RPMI7951 (cell line): ENCODE measurements at regions not wholly inside any gene's neighbourhood (a gene's known extent, or its start where the extent isn't known, plus 50 kb on each side); places are given as distances from the start of the nearest gene placed in this dataset.

Source experiments
- DNase-seq: peaks from one replicate; pipeline ENCODE4 v3.0.0-alpha.2; 2012; ENCODE audit warnings: low read depth

DNA sequence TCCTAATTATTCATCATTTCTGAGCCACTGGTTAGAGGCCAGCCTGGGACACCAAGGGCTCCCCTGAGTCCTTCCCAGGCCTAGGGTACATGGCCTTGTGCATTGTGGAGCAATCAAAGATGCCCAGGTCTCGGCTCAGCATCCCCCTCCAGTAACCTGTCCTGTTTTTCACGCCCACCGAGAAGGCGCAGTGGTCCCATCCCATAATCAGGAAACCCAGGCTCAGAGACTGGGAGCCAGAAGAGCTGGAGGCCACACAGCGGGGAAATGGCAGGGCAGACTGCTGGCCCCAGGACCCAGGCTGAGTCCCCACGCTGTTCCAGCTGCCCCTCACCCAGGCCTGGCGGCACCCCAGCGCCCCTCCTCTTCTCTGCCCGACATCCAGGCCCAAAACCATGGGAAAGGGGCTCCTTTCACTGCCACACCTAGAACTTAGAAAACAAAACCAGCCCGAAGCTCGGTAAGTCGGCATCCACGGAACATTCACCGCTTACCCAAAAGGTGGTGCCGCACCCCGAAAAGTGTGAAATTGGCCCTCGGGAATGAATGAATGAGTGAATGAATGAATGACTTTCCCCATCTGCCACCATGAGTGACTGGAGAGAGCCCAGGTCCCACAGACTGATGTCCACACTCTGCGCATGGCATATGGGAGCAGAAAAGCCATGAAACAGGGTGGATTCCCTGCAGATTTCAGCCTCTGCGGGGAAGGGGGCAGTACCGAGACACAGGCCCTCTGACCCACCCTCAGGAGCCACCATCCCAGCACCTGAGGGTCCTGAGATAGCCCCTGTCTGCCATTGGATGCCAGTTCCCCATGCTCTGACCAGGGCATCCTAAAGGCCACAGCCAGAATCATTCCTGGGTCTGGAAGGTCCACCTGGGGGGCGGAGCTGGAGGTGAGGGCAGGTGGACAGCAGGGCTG, 132.5 kb downstream of the OLFM1 start:
- no peak for DNase-seq

DNA sequence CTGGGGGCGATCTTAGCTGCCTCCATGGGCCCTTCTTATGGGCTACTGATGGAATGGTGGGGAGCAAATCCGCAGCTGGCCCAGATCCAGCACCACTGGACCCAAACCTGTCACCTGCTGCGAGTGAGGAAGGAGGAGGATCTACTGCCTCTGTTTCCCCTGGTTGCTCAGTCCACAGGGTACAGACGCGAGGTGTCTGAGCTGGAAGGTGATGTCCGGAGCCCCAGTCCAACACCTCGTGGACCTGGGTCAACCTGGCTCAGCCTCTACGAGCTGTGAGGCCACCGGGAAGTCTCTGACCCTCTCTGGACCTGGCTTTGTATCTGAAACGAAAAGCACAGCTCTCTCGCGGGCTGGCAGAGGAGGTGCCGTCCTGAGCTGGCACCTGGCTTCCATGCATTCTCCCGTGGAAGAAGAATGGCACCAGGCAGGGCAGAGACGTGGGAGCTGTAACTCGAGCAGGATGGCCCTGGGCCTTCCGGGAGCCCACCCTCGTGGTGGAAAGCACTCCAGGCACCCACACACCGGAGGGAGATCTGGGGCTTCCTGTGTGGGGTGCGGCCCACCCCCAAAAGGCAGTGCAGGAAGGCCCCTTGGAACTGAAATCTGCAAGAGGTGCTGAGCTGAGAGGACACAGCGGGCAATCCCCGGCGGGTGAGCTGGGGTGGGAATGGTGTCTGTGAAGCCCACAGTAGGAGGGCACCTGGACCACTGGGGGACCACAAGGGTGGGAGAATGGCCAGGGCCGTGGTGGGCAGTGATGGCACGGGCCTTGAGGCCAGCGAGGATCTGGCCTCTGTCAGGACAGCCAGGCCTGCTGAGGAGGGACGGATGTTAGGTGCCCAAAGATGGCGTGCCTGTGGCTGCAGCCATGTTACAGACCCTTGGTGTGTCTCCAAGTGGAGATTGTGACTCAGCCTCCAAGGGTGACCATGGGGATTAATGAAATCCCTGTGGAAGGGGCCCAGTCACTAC, 133.4 kb downstream of the OLFM1 start:
- DNase-seq: no peak

DNA sequence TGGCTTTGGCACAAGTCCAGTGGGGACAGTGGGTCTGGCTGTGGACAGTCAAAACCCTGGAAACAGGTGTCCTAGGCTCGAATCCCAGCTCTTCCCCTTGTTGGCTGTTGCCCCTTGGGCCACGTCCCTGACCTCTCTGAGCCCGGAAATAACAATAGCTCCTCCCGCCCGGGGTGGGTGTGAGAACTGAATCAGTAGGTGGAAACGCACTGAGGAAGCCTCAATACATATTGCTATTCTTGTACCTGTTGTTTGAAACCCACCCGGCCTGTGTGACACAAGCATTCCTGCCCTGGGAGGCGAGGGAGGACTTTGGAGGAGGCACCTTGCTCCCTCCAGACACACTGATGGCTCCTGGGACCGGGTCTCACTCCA, 134.1 kb downstream of the OLFM1 start:
- DNase-seq: no peak

DNA sequence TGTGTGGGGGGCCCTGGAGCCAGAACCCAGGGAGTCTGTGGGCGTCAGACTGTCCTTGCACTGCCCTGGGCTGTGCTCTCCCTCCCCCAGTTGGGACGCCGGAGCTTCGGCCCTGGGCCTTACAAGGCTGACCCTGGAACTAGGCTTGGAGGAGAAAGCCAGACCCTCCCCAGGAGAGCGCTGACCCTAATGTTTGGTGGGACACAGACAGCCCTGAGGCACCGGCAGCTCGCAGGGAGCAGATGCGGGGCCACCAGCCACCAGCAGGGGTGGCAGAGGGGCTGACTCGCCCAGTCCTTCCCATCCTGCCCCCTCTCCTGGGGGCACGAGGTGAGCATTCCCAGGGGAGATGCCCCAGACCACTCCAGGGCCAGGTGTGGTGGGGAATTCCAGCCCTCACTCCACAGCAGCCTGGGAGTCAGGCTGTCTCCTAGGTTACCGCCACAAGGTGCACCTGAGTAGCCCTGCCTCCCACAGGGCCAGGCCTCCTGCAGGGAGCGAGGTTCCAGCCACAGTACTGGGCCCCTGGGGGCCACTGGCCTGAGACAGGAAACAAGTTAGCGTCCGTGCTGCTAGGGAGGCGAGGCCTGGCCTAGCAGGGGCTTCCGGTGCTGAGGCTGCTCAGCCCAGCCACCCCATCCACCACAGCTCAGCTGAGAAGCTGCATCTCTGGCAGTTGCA, 134.6 kb downstream of the OLFM1 start:
- no peak for DNase-seq

DNA sequence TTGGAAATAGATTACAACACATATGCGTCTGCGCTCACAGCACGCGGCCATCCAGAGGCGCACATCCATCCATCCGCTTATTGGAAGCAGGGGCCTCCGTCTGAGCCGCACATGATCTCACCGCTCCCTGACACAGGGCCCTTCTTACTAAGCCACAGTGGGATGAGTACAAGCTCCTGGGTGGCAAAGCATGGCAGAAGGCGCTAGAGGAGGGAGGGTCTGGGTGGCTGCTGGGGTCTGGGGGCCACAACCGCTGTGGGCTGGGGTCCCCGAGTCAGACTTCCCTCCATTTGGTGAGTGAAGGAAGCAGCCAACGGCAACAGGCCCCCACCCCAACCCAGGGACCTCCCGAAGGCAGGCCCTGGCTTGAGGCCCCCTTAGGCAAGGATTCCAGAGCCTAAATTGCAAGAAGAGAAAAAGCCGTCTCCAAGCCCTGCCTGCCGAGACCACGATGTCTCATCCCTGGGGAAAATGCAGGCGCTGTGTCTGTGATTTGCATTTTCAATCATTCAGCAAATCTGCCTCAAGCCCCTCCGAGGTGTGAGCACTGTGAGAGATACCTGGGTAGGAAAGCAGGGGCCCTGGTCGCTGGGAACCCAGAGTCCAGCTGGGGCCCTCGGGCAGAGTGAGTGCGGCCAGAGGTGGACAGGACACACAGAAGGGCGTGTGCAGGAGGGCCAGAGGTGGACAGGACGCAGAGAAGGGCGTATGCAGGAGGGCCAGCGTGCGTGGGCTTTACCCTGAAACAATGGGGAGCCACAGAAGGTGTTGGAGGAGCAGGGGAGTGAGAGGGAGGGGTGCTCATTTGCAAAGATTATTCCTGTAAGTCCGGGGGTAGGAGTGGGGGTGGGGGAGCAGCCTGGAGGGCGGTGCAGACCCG, 135.7 kb downstream of the OLFM1 start:
- DNase-seq: no peak

DNA sequence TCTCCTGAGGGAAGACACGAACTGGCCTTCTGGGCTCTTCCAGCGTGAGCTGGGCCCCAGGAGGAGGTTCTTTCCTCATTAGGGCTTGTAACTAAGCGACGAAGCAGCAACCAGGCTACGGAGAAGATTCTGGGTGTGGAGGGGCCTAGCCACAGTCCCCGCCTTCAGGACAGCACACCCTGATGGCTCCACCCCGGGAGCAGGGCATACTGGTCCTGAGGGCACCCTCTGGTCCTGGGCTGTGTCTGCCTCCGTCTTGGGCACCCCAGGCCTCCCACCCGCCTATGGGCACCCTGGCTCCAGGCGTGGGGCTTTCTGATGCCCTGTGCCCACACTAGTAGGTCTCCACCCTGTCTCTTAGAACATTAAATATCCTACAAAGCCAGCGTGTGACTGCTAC, 136.4 kb downstream of the OLFM1 start:
- DNase-seq: no peak

DNA sequence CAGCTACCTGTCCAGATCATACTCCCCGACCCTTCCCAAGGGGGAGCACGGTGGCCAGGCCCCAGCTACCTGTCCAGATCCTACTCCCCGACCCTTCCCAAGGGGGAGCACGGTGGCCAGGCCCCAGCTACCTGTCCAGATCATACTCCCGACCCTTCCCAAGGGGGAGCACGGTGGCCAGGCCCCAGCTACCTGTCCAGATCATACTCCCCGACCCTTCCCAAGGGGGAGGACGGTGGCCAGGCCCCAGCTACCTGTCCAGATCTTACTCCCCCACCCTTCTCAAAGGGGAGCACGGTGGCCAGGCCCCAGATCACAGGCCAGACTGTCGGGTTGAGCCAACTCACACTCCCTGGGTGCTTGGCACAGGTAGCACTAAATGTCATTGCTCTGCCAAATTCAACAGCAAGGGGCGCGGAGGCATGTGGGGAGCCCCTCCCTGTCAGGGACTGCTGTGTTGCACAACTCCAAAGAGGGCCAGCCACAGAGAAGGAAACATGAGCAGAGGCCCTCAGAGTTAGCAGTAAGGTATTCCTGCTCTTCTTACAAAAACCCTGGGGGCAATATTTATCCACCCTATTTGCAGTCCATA, 136.9 kb downstream of the OLFM1 start:
- DNase-seq: no peak

DNA sequence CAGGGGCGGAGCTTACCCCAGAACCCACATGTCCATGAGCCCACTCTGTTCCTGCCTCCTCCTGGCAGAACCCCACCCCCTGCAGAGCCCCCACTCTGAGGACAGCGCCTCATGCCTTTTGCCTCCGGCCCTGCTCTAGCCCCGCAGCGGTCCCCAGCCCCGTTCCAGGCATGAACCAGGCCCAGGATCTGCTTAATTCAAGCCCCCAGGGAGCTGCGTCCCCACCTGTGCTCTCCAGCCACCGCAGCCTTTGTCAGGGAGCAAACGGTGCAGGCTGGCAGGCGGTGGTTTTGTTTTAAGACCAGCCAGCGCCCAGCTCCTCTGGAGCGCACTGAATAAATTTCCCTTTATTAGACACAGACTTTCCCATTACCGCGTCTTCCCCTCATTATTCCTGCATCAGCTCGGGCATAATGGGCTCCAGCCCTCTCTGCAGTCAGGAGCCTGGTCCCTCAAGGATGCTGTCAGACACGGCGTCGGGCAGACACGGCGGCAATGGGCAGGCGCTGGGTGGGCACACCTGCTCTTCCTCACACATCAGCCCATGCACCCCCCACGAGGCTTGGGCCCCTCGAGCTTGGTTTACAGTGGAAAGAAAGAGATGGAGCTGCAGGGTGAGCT, 137.6 kb downstream of the OLFM1 start:
- DNase-seq: no peak

DNA sequence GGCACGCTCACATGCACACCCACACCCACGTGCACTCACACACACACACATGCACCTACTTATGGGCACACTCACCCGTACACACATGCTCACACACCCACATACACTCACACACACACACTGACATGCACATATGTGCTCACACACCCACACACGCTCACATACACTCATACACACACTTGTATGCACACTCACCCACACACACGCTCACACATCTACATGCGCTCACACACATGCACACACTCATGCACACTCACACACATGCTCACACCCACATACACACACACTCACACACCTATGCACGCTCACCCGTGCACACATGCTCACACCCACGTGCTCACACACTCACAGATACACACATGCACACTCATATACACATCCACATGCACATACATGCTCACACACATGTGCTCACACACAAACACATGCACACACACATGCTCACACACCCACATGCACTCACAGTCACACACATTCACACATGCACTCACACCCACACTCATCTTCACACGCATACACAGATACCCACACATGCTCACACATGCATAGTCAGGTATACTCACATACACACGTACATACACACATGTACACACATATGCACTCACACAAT, 138.3 kb downstream of the OLFM1 start:
- DNase-seq: no peak

DNA sequence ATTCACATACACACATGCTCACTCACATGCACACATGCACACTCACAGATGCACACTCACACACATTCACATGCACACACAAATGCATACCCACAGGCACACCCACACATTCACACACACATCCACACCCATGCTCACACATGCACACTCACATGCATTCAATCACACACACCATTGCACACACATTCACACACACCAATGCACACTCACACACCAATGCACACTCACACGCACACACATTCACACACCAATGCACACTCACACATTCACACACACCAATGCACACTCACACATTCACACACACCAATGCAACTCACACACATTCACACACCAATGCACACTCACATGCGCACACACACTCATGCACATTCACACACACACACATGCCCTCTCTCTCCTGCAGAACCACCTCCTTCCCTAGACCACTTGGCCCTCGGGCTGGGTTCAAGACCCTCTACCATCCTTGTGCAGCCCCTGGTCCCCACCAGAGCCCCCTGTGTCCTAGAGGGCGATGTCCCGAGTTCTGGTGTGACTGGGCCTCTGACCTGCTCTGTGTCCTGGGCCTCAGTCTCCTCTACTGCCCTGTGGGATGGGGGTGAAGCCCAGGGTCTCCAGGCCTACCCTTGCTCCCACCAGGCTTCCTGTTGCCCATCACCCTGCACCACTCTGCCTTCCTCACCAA, 139.0 kb downstream of the OLFM1 start:
- no peak for DNase-seq

DNA sequence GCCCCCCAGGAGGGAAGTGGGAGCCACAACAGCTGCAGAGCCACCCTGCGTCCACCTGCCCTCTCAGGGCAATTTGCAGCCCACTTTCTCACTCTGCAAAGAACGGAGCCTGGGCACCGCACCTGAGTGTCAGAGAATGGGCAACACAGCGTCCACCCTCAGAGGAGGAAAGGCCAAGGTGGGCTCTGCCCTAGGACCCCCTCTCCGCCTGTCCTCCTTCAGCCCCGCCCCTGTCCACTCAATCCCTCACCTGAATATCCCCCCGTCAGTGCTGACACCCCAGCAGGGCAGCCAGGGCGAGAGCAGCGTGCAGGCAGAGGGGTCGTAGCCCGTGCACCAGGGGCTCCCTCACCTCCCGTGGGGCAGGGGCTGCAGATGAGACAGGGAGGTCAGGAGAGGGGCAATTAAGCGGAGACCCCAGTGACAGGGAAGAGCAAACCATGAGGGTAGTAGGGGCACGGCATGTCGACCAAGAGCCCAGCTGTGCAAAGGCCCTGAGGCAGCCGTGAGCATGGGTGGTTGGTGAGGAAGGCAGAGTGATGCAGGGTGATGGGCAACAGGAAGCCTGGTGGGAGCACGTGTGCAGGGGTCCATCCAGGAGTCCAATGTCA, 140.3 kb downstream of the OLFM1 start:
- DNase-seq: no peak

DNA sequence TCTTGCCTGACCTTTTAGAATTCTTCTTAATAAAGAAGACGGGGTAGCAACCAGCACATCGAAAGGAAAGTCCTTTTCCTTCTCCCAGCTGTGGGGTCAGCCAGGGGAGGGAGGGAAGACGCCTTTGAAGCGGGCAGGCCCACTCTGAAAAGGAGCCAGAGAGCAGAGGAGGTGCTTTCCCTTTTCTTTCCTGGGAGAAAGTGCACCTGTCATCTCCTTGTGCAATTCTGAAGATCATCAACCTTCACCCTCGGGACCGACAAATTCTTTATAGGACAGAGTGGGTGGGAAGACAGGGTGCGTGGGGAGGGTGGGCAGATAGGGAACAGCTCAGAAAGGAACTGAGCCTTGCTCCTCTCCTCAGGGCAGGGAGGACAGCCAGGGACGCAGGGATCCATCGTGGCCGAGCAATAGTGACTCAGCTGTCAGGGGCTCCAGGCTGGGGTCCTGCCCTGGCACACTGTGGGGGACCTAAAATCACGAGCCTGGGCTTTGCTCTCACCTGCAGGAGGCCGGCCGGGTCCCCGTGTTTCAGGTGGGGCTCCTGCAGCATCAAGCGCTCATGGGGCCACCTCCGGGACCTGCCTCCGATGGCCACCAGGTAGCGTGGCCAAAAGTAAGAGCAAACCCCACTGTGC, 141.0 kb downstream of the OLFM1 start:
- no peak for DNase-seq

DNA sequence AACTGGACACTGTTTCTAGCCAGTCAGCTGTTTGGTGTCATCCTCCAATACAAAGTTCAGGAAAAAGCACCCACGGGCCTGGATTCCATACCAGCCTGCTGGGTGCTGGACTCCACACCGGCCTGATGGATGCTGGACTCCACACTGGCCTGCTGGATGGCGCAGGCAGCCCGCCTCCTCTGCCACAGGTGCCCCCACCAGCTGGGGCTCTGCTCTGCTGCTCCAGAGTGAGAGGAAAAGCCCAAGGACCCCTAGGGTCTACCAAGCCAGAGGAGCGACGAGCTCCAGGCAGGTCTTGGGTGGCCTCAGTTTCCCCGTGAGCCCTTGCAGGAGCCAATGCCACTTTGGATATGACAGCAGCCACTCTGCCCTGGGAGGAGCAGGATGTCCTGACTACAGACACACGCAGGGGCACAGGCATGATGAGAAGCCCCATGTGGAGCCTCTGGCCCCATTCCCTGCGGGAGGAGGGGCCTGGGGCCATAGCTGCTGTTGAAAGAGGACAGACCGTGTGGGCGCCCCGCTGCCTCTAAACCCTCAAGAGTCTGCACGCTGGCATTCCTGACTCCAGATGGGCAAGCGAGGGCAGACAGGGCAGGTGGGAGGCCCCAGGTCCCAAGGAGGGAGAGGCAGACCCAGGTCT, 141.6 kb downstream of the OLFM1 start:
- DNase-seq: no peak

DNA sequence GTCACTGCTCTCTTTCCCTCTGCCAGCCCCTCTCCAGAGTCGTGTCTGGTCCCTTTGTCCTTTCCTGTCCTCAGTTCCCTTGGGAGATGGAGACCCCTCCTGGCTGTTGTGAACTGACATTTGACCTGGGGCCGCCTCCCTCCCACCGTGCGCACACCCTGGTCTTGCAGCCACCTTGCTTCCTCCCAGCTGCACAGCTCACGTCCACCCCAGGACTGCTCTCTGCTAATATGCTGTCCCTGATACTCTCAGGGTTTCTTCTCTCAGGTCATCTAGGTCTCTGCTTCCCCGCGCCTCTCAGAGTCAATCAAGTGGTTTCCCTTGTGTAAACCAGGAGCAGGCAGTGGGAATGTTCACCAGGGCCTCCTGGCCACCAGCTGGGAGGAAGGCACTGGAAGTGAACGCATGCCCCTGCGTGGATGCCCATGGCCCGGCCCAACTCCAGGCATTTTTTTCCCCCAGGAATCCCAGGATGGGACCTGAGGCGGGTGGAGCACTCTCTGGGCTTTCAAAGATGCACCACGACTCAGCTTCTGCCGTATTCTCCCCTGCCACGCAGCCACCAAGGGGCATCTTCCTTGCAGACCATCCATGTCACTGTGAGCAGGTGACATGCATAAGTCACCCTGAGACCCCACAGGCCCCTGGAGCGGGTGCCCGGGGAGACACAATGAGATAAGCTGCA, 142.4 kb downstream of the OLFM1 start:
- no peak for DNase-seq

DNA sequence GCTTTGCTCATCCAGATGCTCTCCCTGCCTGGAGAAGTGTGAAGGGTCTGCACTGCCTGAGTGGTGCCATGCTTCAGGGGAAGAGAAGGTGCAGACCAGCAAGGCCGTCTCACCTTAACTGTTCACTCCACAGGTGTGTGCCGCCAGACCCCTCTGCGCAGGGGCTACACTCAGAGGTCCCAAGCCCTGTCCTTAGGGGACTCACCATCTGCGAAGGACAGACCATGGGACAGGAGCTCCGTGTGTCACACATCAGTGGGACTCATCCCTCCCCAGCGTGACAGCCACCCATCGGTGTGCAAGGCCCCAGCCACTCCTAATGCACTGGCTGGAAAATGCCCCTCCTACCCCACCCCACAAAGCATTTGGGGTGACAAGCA, 142.9 kb downstream of the OLFM1 start:
- DNase-seq: no peak

DNA sequence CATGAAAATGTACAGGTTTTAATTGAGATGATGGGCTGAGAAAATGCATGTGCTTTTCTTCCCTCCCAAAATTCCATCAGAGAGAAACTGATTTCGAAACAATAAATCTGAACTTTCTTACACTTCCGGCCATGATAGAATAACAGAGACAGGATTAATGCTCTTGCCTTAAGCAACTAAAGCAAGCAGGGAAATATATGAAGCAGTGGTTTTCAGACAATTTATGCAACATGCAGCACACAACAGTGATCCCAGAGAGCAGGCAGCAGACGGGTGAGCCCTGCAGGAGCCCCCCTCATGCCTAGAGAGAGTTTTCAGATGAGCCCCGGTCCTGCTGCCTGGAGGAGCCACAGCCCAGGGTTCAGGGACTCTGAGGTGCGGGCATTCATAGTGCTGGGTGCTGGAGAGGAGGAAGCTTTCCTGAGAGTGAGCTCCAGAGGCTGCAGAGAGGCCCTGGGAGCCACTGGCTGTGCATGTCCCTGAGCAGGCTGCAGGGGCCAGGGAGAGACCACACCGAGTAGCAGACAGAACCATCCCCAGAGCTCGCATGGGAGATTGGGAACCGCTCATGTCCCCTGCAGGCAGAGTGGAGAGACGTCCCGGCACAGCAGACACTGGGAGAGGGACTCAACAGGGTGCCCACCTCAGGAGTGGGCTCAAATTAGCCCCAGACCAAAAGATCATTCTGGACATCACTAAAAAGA, 143.5 kb downstream of the OLFM1 start:
- DNase-seq: no peak
